Mucosa of rectum (tissue), 2 donors: ENCODE measurements at regions not wholly inside any gene's neighbourhood (a gene's known extent, or its start where the extent isn't known, plus 50 kb on each side); places are given as distances from the start of the nearest gene placed in this dataset.

Experiments
- H3K27ac ChIP-seq, 2 donors: one replicate each; pipeline ENCODE4 v1.7.0; 2013; ENCODE audit warnings: inconsistent platforms in 2 of 2, low read depth in 2 of 2, low read length in 2 of 2
- H3K27me3 ChIP-seq, 2 donors: one replicate each; pipeline ENCODE4 v1.7.0; 2013; ENCODE audit warnings: low read length in 2 of 2; ENCODE audit not compliant: control insufficient read depth in 2 of 2, insufficient read depth in 2 of 2
- H3K36me3 ChIP-seq, 2 donors: one replicate each; pipeline ENCODE4 v1.7.0; 2013; ENCODE audit warnings: low read length in 2 of 2; ENCODE audit not compliant: control insufficient read depth in 2 of 2, insufficient read depth in 2 of 2
- H3K4me1 ChIP-seq, 2 donors: one replicate each; pipeline ENCODE4 v1.7.0; 2013; ENCODE audit warnings: low read length in 2 of 2, mild to moderate bottlenecking in 1 of 2; ENCODE audit not compliant: control insufficient read depth in 2 of 2, insufficient read depth in 2 of 2
- H3K4me3 ChIP-seq, 2 donors: one replicate each; pipeline ENCODE4 v1.7.0; 2013; ENCODE audit warnings: low read length in 2 of 2
- H3K9ac ChIP-seq, 2 donors: one replicate each; pipeline ENCODE4 v1.7.0; 2013; ENCODE audit warnings: low read length in 2 of 2, low read depth in 1 of 2, mild to moderate bottlenecking in 1 of 2
- H3K9me3 ChIP-seq, 2 donors: one replicate each; pipeline ENCODE4 v1.7.0; 2013; ENCODE audit warnings: low read length in 2 of 2; ENCODE audit not compliant: control insufficient read depth in 2 of 2
- donor health status: healthy.
- donor health status: Normal muscosa, but diverticular disease.

GRCh38 chr6:140025171-140025570 lies 650.7 kb upstream of the CITED2 start:
- Histone ChIP-seq H3K9me3 (peaks cover 0 to 7% of the 10 kb centered on the region in 2 donors), H3K4me1 (no peaks in the 10 kb centered on the region), H3K9ac (no peak overlapping the region), H3K27ac (no peak overlapping the region), H3K4me3 (no peak overlapping the region), H3K27me3 (no peaks in the 10 kb centered on the region), H3K36me3 (no peaks in the 10 kb centered on the region)

DNA sequence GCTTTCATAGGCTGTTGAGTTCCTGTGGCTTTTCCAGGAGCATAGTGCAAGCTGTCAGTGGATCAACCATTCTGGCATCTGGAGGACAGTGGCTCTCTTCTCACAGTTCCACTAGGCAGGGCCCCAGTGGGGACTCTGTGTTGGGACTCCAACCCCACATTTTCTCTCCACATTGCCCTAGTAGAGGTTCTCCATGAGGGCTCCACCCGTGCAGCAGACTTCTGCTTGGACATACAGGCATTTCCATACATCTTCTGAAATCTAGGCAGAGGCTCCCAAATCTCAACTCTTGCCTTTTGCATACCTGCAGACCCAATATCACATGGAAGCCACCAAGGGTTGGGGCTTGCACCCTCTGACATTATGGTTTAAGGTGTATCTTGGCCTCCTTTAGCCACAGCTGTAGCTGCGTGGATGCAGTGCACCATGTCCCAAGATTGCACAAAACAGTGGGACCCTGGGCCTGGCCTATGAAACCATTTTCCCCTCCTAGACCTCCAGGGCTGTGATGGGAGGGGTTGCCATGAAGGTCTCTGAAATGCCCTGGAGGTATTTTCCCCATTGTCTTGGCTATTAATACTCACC lies 645.9 kb upstream of the CITED2 start:
- Histone ChIP-seq H3K4me3 (no peak overlapping the region), H3K9me3 (peaks cover 0 to 9% of the 10 kb centered on the region in 2 donors), H3K27ac (no peak overlapping the region), H3K4me1 (no peaks in the 10 kb centered on the region), H3K36me3 (no peaks in the 10 kb centered on the region), H3K27me3 (no peaks in the 10 kb centered on the region), H3K9ac (no peak overlapping the region)

GRCh38 chr6:140018588-140018987 lies 644.1 kb upstream of the CITED2 start:
- Histone ChIP-seq H3K36me3 (no peaks in the 10 kb centered on the region), H3K9ac (no peak overlapping the region), H3K4me1 (no peaks in the 10 kb centered on the region), H3K4me3 (no peak overlapping the region), H3K27ac (no peak overlapping the region), H3K9me3 (peaks cover 0 to 9% of the 10 kb centered on the region in 2 donors), H3K27me3 (no peaks in the 10 kb centered on the region)

- Histone ChIP-seq H3K9me3 (peaks cover 0 to 9% of the 10 kb centered on the region in 2 donors), H3K9ac (no peak overlapping the region), H3K4me3 (no peak overlapping the region), H3K36me3 (no peaks in the 10 kb centered on the region), H3K27me3 (no peaks in the 10 kb centered on the region), H3K4me1 (no peaks in the 10 kb centered on the region), H3K27ac (no peak overlapping the region)
Observed at GRCh38 chr6:140017470-140017869, 643.0 kb upstream of the CITED2 start.

DNA sequence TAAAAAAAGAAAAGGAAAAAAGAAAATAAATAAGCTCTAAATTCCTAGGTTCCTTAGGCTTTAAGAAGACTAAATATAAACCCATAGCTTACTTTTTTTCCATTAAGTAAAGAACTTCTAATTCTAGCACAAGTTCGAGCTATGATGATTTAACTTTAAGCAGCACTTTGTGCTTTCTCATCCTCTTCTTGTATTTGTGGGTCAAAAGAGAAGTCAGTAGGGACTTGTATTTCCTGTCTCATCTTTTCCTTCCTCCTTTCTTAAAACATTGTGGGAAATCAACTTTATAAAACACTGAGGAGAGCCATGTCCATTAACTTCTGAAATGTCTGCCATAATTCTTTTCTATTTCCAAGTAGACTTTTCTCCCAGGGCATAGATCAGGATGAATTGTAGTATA lies 637.7 kb upstream of the CITED2 start:
- Histone ChIP-seq H3K9me3 (no peaks in the 10 kb centered on the region), H3K27me3 (no peaks in the 10 kb centered on the region), H3K27ac (no peak overlapping the region), H3K4me1 (no peaks in the 10 kb centered on the region), H3K4me3 (no peak overlapping the region), H3K9ac (no peak overlapping the region), H3K36me3 (no peaks in the 10 kb centered on the region)

DNA sequence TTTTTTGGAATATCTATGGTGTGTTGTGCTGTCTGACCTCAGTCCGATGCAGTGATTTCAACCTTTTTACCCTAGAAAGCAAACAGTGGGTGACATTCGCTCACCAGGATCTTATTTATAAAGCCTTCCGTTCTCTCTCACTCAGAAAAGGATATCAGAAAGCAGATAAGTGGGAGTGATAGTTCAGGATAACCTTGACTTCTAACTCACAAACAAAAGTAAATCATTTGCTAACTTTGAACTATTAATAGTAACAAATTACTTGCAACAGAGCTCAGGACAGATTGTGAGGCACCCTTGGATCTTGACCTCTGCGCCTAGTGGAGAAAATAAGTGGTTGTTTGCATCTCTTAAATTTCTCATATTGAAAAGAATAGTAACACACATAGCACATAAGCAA lies 637.1 kb upstream of the CITED2 start:
- no peak overlapping the region for H3K9ac ChIP-seq
- H3K27ac ChIP-seq = no peak overlapping the region
- H3K9me3 ChIP-seq = no peaks in the 10 kb centered on the region
- no peaks in the 10 kb centered on the region for H3K4me1 ChIP-seq
- H3K27me3 ChIP-seq = no peaks in the 10 kb centered on the region
- no peaks in the 10 kb centered on the region for H3K36me3 ChIP-seq
- no peak overlapping the region for H3K4me3 ChIP-seq

DNA sequence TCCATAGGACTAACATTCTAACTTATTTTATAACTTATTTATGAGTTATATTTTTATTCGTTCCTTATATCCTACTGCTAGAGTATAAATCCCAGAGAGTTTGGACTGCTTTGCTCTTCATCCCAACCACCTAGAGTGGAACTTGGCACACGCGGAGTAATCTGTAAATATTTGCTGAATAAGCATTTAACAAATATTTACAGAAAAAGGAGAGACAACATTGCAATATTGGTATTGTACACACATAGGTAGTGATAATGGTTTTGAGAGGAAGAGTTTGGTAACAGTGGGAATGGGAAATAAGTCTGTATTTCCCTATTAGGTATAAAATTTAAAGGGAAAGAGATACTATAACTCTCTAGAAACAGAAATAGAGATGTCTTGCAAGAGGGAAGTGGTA lies 634.8 kb upstream of the CITED2 start:
- no peak overlapping the region for H3K9ac ChIP-seq
- H3K27ac ChIP-seq = no peak overlapping the region
- no peaks in the 10 kb centered on the region for H3K27me3 ChIP-seq
- H3K4me3 ChIP-seq = no peak overlapping the region
- H3K36me3 ChIP-seq = no peaks in the 10 kb centered on the region
- H3K9me3 ChIP-seq = no peaks in the 10 kb centered on the region
- H3K4me1 ChIP-seq = no peaks in the 10 kb centered on the region

- Histone ChIP-seq H3K4me3 (no peak overlapping the region), H3K36me3 (no peaks in the 10 kb centered on the region), H3K27ac (no peak overlapping the region), H3K4me1 (no peaks in the 10 kb centered on the region), H3K9ac (no peak overlapping the region), H3K9me3 (no peaks in the 10 kb centered on the region), H3K27me3 (no peaks in the 10 kb centered on the region)
Observed at GRCh38 chr6:140007525-140007924, 633.1 kb upstream of the CITED2 start.

DNA sequence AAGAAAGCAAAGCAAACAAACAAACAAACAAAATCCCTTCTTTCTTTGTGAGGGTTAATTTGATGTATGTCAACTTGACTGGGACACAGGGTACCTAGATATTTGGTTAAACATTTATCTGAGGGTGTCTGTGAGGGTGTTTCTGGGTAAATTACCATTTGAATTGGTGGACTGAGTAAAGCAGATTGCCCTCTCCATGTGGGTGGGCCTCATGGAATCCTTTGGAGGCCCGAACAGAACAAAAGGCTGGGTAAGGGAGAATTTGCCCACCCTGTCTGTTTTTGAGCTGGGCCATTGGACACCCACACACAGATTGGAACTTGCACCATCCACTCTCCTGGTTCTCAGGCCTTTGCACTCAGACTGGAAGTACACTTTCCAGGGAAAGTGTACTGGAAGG lies 628.8 kb upstream of the CITED2 start:
- Histone ChIP-seq H3K4me3 (no peak overlapping the region), H3K9ac (no peak overlapping the region), H3K27me3 (no peaks in the 10 kb centered on the region), H3K27ac (no peak overlapping the region), H3K36me3 (no peaks in the 10 kb centered on the region), H3K4me1 (no peaks in the 10 kb centered on the region), H3K9me3 (no peaks in the 10 kb centered on the region)

GRCh38 chr6:140002396-140003022 lies 628.1 kb upstream of the CITED2 start:
- Histone ChIP-seq H3K4me3 (no peak overlapping the region), H3K27ac (no peak overlapping the region), H3K9ac (no peak overlapping the region), H3K9me3 (no peaks in the 10 kb centered on the region), H3K27me3 (no peaks in the 10 kb centered on the region), H3K36me3 (no peaks in the 10 kb centered on the region), H3K4me1 (no peaks in the 10 kb centered on the region)
